ENCODE measurements at regions not wholly inside any gene's neighbourhood (a gene's known extent, or its start where the extent isn't known, plus 50 kb on each side); places are given as distances from the start of the nearest gene placed in this dataset.

DNA sequence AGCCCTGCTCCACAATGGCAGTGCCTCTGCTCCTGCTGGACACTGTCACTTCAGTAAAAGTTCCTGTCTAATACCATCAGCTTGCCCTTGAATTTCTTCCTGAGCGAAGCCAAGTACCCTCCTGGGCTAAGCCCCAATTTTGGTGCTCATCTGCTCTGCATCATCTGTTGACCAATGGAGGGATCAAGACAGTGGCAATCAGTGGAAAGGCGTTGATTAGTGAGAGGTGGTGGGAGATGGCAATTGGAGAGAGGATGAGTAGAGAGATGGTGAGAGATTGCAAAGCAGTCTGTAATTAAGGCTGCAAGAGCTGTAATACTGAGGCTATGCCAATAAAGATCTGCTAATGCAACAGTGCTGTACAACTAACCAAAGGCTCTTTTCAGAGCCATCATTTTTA lies 299.4 kb upstream of the CDH2 start:
- FAIRE-seq (no peak), DNase-seq (ENCODE audit: low read depth in 1 of 2, low spot score in 2 of 2) (no peak)
- ChIA-PET POLR2A (ENCODE audit: partially characterized antibody) (no interaction called here), CTCF (ENCODE audit: partially characterized antibody) (no interaction called here)
- Histone ChIP-seq H3K23ac (ENCODE audit: insufficient read length) (no peak overlapping the region), H2BK20ac (ENCODE audit: low read length) (no peak overlapping the region), H3K56ac (replicated peaks; ENCODE audit: insufficient read length, low read depth, low read length) (no peak overlapping the region), H3K4me3 (ENCODE audit: extremely low read depth in 1 of 4, insufficient read depth in 2 of 4, low read depth in 3 of 4, low read length in 4 of 4) (no peak overlapping the region), H3K18ac (ENCODE audit: extremely low read depth, low read length) (no peak overlapping the region), H2BK120ac (replicated peaks; ENCODE audit: low read depth, low read length) (no peak overlapping the region), H2AK5ac (ENCODE audit: low read depth, low read length) (no peak overlapping the region), H3K79me1 (ENCODE audit: low read depth, low read length) (no peaks in the 10 kb centered on the region), H3K9me3 (ENCODE audit: insufficient read depth in 2 of 2, low read depth in 1 of 2, low read length in 1 of 2) (peaks cover 9 to 14% of the 10 kb centered on the region in 2 experiments; a peak in 3 of 4 replicates), H4K91ac (replicated peaks; ENCODE audit: insufficient read length, low read length) (no peak overlapping the region), H3K79me2 (ENCODE audit: control insufficient read depth in 1 of 2, insufficient read depth in 2 of 2, low read length in 2 of 2) (no peaks in the 10 kb centered on the region), H3K9ac (replicated peaks in 1 of 4; ENCODE audit: extremely low read depth in 1 of 4, low read depth in 3 of 4, low read length in 3 of 4) (no peak overlapping the region), H3K23me2 (ENCODE audit: low read depth, low read length) (no peaks in the 10 kb centered on the region), H3K27me3 (replicated peaks in 1 of 4; ENCODE audit: control insufficient read depth in 3 of 4, extremely low read depth in 1 of 4, insufficient read depth in 3 of 4, low read length in 3 of 4) (no peaks in the 10 kb centered on the region), H3K27ac (ENCODE audit: low read depth, low read length) (no peak overlapping the region), H3K4ac (replicated peaks; ENCODE audit: insufficient read length, low read depth, low read length) (no peak overlapping the region), H3K4me2 (ENCODE audit: insufficient read depth in 1 of 2, low read depth in 2 of 2, low read length in 2 of 2) (no peak overlapping the region), H3K36me3 (ENCODE audit: control insufficient read depth in 2 of 4, insufficient read depth in 4 of 4, low read length in 3 of 4) (no peaks in the 10 kb centered on the region), H3K14ac (ENCODE audit: insufficient read length) (no peak overlapping the region), H2AFZ (ENCODE audit: low read length) (no peak overlapping the region), H3K4me1 (replicated peaks in 1 of 4; ENCODE audit: control insufficient read depth in 3 of 4, insufficient read depth in 4 of 4, low read length in 3 of 4) (no peaks in the 10 kb centered on the region), H4K8ac (ENCODE audit: extremely low read depth, insufficient read depth, low read length) (no peak overlapping the region), H4K20me1 (replicated peaks in 1 of 2; ENCODE audit: control insufficient read depth in 1 of 2, insufficient read depth in 2 of 2, low read length in 2 of 2) (no peaks in the 10 kb centered on the region), H2BK15ac (ENCODE audit: low read length) (no peak overlapping the region), H2BK5ac (ENCODE audit: low read depth, low read length) (no peak overlapping the region), H2BK12ac (ENCODE audit: low read depth, low read length) (no peak overlapping the region), H4K5ac (ENCODE audit: insufficient read length, low read depth, low read length) (no peak overlapping the region)
- 100% methylated on average over 1 to 2 of the region's 2 CpGs for WGBS, 2 experiments (ENCODE audit: extremely low coverage in 1 of 2, insufficient coverage in 1 of 2, insufficient read length in 1 of 2, insufficient replicate concordance in 2 of 2, low coverage in 1 of 2, low lambda C conversion rate in 2 of 2, missing lambda C conversion rate in 1 of 2)
- TF ChIP-seq FOSL1 (IDR thresholded peaks at IDR 0.05; ENCODE audit: insufficient read depth, low read depth, low read length) (no peak), EP300 (IDR thresholded peaks at IDR 0.05; ENCODE audit: borderline replicate concordance in 1 of 2, low read depth in 2 of 2, low read length in 2 of 2) (no peak), BACH1 (IDR thresholded peaks at IDR 0.05; ENCODE audit: low read length) (no peak), GABPA (IDR thresholded peaks at IDR 0.05; ENCODE audit: borderline replicate concordance, insufficient read depth, low read length) (no peak), CBX5 (IDR thresholded peaks at IDR 0.05; ENCODE audit: low read depth, low read length) (no peak), SP2 (IDR thresholded peaks at IDR 0.05; ENCODE audit: low read length) (no peak), HDAC2 (IDR thresholded peaks at IDR 0.05; ENCODE audit: borderline replicate concordance in 1 of 2, low read depth in 2 of 2, low read length in 2 of 2) (no peak)
- TF ChIP-seq, protein P1, sequence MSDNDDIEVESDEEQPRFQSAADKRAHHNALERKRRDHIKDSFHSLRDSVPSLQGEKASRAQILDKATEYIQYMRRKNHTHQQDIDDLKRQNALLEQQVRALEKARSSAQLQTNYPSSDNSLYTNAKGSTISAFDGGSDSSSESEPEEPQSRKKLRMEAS (IDR thresholded peaks at IDR 0.05), result no peak
